ES-I3 (cell line): ENCODE measurements at regions not wholly inside any gene's neighbourhood (a gene's known extent, or its start where the extent isn't known, plus 50 kb on each side); places are given as distances from the start of the nearest gene placed in this dataset.

ENCODE experiments used
- H3K36me3 ChIP-seq: 2 replicates; pipeline ENCODE4 v1.6.1; 2013; ENCODE audit warnings: mild to moderate bottlenecking, low read length, control low read depth, moderate library complexity; ENCODE audit not compliant: insufficient read depth
- H3K4me1 ChIP-seq: 2 replicates; pipeline ENCODE4 v1.6.1; 2013; ENCODE audit warnings: mild to moderate bottlenecking, control low read depth, low read length; ENCODE audit not compliant: insufficient read depth
- H3K9ac ChIP-seq: 2 replicates; pipeline ENCODE4 v1.6.1; 2013; ENCODE audit warnings: low read depth, mild to moderate bottlenecking, low read length, moderate library complexity
- H3K9me3 ChIP-seq: 2 replicates; pipeline ENCODE4 v1.6.1; 2013; ENCODE audit warnings: mild to moderate bottlenecking, low read length, moderate library complexity; ENCODE audit not compliant: control insufficient read depth, insufficient read depth

DNA sequence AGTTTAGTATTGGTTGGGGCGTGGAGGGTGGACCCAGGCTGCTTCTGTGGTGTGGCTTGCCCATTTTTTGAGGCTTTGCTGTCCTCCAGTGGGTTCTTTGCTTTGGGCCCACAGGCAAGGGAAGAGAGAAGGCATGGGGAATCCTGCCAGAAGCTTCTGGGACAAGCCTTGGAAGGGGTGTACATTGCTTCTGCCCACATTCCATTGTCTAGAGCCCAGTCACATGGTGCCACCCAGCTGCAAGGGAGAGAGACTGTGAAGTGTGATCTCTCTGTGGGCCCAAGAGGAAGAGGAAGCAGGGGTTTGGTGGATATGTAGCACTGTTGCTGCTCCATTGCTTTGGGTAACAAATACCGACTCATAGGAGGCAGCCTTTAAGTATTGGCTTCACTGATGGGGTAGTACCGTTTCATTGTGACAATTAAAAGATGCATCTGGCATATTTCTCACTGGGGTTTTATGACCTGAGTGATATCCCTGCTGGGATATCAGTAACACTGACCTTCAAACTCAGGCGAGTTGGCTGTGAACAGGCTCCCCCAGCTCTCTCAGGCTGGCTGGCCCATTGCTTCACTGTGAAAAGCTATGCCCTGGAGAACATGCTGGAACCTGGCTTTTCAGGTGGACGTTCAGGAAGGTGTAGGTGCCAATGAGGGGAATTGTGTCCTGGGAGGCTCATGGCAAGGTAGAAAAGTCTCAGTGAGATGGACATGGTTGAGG, 85.9 kb downstream of the CLDN34 start:
- Histone ChIP-seq H3K9me3 (peaks cover 3% of the 10 kb centered on the region; the same call in 1 of the 2 replicates), H3K4me1 (peaks cover 23% of the 10 kb centered on the region), H3K36me3 (no peaks in the 10 kb centered on the region), H3K9ac (no peak overlapping the region)

DNA sequence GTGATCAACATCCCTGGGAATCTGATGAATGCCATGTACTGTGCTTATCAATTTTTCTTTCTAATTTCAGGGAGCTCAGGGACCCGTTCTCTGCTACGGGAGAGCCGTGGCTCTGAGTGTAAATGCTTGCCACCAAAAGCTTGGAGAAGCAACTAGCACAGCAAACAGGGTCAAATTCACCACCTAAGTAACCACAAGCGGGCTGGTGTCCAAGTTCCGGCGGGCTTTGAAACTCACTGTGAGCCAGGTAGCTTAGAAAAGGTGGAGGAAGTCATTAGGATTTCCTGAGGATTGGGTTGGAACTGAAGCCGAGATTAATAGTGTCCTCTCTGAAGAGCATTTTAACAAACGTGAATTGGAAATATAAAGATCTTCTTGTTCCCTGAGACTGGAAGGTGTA, 87.2 kb downstream of the CLDN34 start:
- H3K4me1 ChIP-seq: peaks cover 10% of the 10 kb centered on the region
- peaks cover 3% of the 10 kb centered on the region; the same call in 1 of the 2 replicates for H3K9me3 ChIP-seq
- H3K9ac ChIP-seq: no peak overlapping the region
- no peaks in the 10 kb centered on the region for H3K36me3 ChIP-seq

DNA sequence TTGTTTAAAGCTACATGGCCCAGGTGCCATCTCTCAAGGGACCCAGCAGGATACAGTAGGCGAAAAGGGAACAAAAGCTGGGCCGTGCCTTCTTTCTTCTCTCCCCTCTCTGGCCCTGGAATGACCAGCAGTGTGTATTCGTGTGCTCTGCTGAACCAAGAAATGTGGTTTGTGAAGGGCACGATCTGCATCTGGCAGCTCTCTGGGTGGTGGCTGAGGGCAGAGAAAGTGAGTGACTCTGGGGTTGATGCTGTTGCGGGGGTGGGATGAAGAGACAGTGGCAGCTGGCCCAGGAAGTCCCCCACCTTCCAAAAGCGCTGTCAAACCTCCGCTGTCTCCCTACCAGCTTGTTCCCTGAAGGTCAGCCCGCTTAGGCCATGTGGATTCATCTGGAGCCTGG, 88.3 kb downstream of the CLDN34 start:
- H3K9me3 ChIP-seq: peaks cover 3% of the 10 kb centered on the region; the same call in 1 of the 2 replicates
- no peak overlapping the region for H3K9ac ChIP-seq
- no peaks in the 10 kb centered on the region for H3K4me1 ChIP-seq
- no peaks in the 10 kb centered on the region for H3K36me3 ChIP-seq

DNA sequence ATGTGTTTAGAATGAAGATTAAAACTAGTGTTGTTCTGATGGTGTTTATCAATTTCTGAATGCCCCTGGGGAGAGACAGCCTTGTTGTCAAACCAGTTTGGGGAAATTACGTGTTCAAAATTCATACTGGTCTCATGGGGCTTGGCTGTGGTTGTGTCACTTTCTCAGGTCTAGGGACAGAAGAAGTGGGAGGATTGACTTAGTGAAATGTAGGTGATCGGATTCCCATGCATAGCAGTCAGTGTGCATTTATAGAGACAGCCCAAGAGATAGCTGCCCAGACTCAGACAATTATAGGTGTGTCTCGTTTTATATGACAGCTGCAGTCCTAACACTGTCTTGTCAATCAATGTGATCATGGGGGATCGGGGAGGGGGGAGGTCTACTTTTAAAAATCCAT, 94.4 kb upstream of the CLCN4 start:
- no peaks in the 10 kb centered on the region for H3K4me1 ChIP-seq
- H3K36me3 ChIP-seq: no peaks in the 10 kb centered on the region
- no peaks in the 10 kb centered on the region for H3K9me3 ChIP-seq
- H3K9ac ChIP-seq: no peak overlapping the region

DNA sequence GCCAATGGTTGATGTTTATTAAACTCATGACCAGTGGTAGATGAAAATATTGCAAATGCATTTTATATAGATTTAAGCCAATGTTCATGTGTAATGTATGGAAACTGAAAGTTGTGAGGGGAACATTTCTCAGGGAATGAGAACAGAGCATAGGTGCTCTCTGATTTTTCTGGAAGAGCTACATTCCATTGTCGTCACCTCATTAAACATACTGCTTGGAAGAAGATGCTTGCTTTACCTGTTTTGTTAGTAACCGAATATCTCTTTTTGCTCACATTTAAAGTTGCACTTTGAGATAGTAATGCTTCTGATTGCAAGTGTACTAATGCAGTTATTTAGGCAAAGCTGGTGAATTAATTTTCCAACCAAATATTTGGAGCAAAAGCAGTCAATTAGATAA, 93.8 kb upstream of the CLCN4 start:
- H3K9me3 ChIP-seq: no peaks in the 10 kb centered on the region
- no peaks in the 10 kb centered on the region for H3K36me3 ChIP-seq
- no peaks in the 10 kb centered on the region for H3K4me1 ChIP-seq
- no peak overlapping the region for H3K9ac ChIP-seq

DNA sequence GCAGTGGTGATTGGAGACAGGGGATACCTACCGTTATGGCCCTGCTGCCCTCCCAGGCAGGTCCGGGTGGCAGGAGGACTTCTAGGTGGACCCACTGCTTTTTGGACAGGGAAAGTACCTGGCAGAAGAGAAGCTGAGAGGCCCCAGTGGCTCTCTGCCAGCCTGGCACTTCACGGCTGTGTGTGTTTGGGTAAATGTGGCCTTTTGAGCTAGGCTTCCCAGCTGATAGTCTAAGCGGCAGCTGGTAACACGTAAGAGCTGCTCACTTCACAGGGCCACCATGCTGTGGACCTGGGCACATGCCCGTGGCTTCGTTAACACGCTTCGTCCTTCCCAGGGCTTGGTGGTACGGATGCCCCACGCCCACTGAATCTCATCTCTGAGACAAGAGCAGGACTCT, 92.0 kb upstream of the CLCN4 start:
- no peaks in the 10 kb centered on the region for H3K36me3 ChIP-seq

DNA sequence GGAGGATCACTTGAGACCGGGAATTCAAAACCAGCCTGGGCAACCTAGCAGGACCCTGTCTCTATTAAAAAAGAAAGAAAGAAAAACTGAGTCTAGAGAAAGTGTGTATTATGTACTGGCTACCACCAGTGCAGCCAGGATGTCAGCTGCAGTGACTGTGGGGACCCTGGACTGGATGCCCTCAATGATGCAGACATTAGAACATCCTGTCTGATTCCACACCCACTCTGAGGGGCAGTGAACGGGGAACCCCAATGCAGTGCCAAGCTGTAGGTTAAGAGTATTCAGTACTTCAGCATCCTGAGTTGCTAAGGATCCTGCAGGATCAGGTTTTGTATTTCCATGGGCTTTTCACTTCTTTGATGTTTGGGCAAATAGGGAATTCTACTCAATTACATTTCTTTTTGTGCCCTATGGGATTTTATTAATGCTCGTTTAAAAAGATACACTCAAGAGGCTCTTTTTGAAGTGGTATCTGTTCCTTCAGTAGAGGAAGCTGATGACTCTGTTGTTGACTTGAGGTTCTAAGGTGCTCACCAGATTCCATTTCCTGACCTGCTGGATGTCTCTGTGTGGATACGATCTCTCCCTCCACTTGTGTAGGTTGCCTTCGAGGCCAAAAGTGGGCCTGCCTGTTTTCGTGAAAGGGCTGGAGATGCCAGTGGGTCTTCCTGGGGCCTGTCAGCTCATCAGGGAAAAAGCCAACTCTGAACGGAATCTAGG, 85.9 kb upstream of the CLCN4 start:
- Histone ChIP-seq H3K9me3 (no peaks in the 10 kb centered on the region), H3K4me1 (no peaks in the 10 kb centered on the region), H3K9ac (no peak overlapping the region), H3K36me3 (no peaks in the 10 kb centered on the region)

More for the DNA sequence above, 92.0 kb upstream of the CLCN4 start:
- Histone ChIP-seq H3K9ac (no peak overlapping the region), H3K9me3 (no peaks in the 10 kb centered on the region), H3K4me1 (no peaks in the 10 kb centered on the region)

DNA sequence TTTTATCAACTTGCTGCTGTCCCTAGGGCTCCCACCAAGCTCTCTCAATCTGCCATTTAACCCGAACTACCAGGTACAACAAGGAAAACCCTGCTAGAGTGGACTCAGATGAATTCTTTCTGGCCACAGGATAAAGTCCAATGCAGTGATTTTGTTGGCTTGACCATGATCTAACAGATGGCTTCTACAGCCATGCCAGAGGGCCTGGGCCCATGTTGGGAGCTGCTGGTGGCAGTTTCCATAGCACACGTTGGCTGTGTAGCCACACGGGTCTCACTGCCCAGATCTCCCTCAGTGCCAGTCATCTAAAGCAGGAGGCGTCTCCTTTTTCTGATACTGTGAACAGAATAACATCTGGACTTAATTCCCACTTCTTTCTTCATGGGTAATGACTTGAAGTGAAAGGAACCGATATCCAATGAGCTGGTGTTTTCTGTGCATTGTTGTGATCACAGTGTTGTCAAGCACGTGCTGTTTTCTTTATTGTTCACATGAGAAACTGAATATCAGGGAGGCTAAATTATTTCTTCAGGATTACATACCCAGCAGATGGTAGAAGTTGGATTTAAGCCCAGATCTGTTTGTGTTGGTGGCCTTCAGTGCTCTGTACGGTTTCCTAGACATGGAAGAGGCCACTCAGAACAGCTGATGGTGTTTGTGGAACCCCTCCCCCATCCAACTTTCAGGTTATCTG, 85.2 kb upstream of the CLCN4 start:
- H3K4me1 ChIP-seq: no peaks in the 10 kb centered on the region
- no peaks in the 10 kb centered on the region for H3K9me3 ChIP-seq
- H3K36me3 ChIP-seq: no peaks in the 10 kb centered on the region
- no peak overlapping the region for H3K9ac ChIP-seq

DNA sequence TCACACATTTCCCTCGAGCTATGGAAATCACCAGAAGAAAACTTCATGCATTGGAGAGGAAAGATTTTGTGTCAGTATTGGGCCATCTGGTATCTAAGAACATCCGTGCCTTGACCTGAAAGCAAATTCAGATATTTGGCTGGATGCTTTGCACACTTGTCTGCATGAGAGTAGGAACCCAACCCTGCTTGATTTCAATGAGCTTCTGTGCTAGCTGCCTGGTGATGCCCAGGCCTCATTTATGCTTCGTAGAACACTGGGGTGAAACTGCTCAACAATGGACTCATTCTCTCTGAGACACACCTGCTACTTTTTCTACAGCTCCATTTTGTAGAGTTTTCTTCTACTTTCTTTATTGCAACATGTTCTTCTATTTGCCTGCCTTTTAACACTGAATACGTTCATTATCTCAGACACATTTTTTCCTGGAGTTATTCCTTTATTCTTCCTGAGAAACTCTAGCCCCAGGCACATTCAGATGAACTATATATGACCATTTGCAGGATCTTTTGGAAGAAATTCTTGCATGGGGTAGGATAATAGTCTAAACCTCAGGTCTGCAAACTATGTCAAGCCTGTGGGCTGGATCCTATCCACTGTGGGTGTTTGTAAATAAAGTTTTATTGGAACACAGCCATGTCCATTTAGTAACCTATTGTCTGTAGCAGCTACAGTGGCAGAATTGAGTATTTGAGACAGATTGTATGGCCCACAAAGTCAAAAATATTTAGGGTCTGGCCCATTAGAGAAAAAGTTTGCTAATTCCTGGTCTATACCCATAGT, 83.8 kb upstream of the CLCN4 start:
- Histone ChIP-seq H3K9ac (no peak overlapping the region), H3K36me3 (no peaks in the 10 kb centered on the region), H3K9me3 (no peaks in the 10 kb centered on the region), H3K4me1 (no peaks in the 10 kb centered on the region)

DNA sequence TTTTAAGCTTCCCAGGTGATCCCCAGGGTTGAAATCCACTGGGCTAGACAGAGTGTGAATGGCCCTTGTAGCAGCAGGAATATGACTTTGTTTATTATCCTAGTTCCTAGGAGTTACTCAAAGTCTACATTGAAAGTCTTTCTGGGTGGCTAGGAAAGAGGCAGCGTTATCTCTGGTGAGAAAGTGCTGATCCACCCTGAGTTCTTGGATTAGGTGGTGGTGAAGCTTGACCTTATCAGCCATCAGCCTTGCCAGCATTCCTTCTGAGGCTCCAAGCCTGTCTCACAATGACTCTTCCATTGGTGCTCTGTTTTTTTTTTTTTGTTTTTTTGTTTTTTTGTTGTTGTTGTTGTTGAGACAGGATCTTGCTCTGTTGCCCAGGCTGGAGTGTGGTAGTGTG, 83.1 kb upstream of the CLCN4 start:
- H3K9me3 ChIP-seq: no peaks in the 10 kb centered on the region
- H3K9ac ChIP-seq: no peak overlapping the region
- H3K36me3 ChIP-seq: no peaks in the 10 kb centered on the region
- H3K4me1 ChIP-seq: no peaks in the 10 kb centered on the region

DNA sequence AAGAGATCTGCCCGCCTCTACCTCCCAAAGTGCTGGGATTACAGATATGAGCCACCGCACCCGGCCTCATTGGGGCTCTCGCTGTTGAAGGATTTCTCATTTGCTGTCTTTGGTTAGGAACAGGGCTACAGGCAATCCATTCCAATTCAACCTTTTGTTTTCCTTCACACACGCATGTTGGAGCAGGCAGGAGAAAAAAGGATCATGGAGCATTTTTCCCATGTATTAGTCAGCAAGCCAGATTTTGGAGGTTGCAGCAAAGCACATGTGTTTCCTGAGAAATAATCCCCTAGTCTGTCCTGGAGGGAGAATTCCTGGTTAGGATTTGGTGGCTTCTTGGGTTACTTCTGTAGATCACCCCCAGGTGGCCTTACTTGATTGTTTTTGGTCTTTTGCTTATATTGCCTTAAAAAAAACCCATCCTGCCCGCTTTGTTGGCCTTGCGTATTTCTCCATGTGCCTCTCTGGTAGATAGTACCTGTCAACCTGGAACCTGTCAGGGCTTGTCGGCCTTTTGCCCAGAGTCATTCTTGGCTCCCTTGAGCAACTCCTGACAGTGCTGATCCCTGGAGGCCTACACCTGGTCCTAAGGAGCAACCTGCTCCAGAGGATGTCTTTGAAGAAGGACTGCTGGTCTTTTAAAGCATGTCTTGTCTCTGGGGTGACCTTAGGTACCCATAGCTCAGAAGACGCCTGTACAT, 82.4 kb upstream of the CLCN4 start:
- Histone ChIP-seq H3K36me3 (no peaks in the 10 kb centered on the region), H3K4me1 (no peaks in the 10 kb centered on the region), H3K9me3 (no peaks in the 10 kb centered on the region), H3K9ac (no peak overlapping the region)

DNA sequence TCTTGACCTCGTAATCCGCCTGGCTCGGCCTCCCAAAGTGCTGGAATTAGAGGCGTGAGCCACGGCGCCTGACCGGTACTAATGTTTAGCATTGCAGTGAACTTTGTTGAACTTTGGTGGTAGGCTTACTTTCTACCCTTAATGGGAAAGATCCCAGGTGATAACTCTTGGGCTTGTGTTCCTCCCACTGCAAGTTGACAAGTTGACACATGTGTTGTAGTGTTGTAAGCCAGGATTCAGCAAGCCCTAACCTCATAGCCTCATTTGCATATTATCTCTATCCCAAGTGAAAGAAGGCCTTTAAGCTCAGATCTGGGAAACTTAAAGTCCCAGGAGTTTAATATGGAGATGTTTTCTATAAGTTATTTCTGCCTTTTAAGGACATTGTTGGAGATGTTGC, 80.0 kb upstream of the CLCN4 start:
- no peaks in the 10 kb centered on the region for H3K9me3 ChIP-seq
- H3K4me1 ChIP-seq: no peaks in the 10 kb centered on the region
- H3K9ac ChIP-seq: no peak overlapping the region
- H3K36me3 ChIP-seq: no peaks in the 10 kb centered on the region

DNA sequence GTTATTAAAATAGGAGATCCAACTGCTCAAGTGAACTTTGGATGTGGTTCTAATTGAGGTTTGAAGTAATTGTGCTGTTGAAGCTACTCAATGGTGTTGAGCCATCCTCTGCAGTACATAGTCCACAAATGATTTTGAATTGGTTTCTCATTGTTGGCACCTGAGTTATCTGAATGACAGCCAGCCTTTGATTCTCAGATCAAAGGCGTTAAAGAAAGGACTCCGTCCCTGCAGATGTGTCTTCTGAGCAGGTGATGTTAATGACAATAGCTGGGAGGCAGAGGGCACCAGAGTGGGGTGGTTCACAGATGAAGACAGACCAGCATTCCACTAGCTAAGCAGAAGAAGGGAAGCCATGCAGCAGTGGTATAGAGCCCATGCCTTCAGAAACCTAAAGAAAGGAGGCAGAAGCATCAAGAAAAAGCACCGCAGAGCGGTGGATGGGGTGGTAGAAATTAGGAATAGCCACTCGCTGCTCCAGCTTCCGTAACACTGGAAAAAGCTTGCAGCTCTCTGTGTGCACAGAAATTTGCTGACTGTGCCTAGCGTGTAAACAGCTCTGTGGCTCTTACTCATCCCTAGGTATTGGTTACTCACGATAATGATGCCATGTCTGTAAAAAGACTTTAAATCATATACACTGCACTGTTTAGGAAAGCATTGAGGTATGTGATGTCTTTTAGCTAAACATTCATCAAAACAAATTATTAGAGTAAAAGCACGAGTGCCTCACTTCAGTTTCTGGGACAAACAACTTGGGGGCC, 79.2 kb upstream of the CLCN4 start:
- Histone ChIP-seq H3K9me3 (no peaks in the 10 kb centered on the region), H3K36me3 (no peaks in the 10 kb centered on the region), H3K9ac (no peak overlapping the region), H3K4me1 (no peaks in the 10 kb centered on the region)
